ENCODE measurements at regions not wholly inside any gene's neighbourhood (a gene's known extent, or its start where the extent isn't known, plus 50 kb on each side); places are given as distances from the start of the nearest gene placed in this dataset.

DNA sequence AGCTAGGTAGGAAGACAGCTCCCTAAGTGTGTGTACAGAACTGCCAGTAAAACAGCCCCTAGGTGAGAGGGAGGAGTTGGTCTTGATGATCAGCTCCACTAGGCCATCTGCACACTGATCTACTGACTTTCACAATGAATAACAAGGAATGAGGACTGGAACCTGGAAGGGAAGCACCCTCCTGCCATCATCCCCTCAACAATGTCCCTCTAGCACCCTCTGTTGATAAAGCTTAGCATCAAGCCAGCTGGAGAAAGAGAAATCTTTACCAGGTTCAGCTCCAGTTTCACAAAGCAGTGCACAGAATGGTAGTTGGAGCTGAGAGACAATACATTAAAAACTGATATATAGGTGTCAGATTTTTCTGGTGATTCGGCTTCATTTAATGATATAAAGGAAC is 57.2 kb upstream of the IRAK1BP1 start:
- no peak for DNase-seq

DNA sequence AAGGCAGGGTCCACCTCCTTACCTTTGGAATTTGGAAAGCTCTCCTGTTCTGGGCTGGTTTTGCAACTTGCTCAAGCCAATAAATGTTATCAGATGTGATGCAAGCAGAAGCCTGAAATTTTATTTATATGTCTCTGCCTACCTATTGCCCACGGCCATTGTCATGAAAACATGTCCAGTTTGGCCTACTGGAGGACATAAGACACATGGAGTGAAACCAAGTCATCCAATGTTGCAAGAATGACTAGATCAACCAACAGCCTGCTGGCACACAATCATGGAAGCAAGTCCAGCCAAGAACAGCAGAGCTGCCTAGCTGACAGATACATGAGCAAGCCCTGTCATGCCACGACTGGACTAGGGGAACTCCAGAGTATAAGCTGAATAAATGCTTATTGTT is 56.7 kb upstream of the IRAK1BP1 start:
- no peak for DNase-seq

Data from C1 segment of cervical spinal cord (tissue), 14 donors.